22Rv1 (cell line): ENCODE measurements at regions not wholly inside any gene's neighbourhood (a gene's known extent, or its start where the extent isn't known, plus 50 kb on each side); places are given as distances from the start of the nearest gene placed in this dataset.

Experiments
- CTCF ChIP-seq: fragments of 450-650 bp; IDR thresholded peaks from 2 replicates; pipeline ENCODE4 v1.5.1; 2017; ENCODE audit warnings: mild to moderate bottlenecking
- ZFX ChIP-seq: fragments of 450-650 bp; IDR thresholded peaks from 2 replicates; pipeline ENCODE4 v1.6.1; 2017; ENCODE audit warnings: antibody characterized with exemption, borderline replicate concordance

GRCh38 chr18:60279391-60279790 is 93.2 kb downstream of the MC4R start:
- TF ChIP-seq CTCF (no peak), ZFX (no peak)
